GM21723 (cell line): ENCODE measurements at regions not wholly inside any gene's neighbourhood (a gene's known extent, or its start where the extent isn't known, plus 50 kb on each side); places are given as distances from the start of the nearest gene placed in this dataset.

Source experiments
- ATAC-seq: cut with Tn5 transposase; IDR thresholded peaks from one replicate; pipeline ENCODE4 v1.9.1; 2021; ENCODE audit warnings: mild to moderate bottlenecking, moderate library complexity; ENCODE audit not compliant: unreplicated experiment

DNA sequence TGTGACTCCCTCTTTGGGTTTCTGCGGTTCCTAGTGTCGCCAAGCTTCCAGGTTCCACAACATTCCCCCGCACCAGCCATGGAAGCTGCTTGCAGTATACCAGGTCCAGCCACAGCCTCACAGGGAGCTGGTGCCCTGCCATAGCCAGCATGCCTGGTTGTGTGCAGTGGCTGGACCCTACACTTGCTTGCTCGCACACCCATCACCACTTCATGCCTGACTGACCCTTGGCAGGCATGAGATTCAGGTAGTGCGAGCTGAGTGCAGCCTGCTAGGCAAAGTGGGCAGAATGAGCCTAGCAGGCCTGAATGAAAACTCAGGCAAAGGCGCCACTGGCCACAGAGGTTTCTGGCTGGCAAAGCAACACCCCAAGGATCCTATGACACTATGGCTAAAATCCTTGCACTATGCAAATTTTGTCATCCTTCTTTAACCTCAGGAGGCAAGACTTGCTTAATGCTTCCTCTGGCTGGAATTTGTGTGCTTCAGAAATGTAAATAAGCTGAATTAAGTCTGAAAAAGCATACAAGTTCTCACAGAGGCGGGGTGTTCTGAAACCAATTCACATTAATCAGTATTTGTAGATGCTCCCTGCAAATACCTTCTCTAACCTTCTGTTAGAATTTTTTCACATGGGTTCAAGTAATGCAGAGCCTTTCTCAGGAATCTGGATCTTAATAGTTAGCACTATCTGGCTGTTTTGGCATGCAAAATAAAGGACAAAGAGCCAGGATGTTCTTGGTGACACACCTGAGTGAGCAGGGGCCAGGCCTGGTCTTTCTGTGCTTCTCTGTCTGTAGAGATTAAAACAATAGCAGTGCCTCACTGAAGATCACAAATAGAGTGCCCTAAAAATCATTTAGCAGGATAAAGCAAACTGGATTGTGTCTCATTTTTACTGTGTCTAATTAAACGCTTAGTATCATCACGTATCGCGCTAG is 256.9 kb downstream of the GPATCH2 start:
- ATAC-seq: no peak

DNA sequence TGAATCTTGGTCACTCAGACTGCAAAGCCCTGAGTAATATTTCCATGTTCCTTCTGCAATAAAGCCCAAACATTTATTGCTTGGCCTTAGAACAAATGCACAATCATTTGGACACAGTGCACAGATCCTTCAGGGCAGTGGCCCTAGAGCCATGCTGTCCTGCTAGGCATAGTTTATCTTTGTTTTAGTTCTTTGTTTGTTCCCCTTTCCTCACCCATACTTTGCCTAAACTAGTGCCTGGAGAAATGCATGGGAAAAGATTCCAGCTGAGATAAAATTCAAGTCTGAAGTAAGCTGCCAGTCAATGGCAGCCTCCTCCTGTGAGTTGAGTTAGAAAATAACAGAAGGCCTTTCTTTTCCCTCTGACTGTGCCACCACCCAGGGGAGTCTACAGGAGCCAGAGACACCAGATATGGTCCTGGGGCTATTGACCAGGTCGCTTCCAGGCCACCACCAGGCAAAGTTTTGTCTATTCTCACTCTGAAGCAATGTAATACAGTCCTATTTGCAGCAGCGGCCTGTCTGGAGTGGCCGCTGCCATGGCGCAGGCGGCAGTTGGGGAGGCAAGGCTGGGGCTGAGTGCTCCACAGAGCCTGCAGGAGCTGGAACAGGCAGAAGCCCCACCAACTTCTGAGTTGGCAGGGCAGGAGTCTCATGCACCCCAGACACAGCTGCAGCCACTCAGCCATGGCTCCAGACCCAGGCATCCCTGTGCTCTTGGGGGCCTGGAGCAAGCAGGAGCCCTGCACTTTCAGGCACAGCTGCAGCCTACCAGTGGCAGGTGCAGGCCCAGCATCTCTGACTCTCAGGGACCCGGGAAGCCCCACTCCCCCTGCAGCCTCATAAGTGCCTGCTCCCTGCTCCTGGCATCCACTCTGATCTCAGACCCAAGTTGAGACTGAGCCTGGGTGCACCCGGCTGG is 258.6 kb downstream of the GPATCH2 start:
- no peak for ATAC-seq

DNA sequence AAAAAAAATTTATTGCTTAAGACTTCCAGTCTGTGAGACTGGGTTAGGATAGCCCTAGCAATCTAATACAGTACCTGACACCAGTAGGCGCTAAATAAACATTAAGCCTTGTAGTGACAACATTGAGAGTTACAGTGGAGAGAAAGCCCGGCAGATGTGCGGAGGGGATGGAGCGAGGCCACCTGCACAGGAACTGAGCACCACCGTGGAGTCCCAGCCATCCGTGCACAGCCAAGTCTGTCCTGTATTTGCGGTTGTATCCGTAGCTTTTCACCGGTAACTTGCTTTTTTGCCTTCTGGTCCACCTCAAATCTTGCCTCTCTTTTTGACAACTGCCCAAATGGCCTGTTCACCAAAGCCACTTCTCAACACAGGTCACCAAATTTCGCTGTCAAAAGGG is 260.1 kb downstream of the GPATCH2 start:
- ATAC-seq: no peak

DNA sequence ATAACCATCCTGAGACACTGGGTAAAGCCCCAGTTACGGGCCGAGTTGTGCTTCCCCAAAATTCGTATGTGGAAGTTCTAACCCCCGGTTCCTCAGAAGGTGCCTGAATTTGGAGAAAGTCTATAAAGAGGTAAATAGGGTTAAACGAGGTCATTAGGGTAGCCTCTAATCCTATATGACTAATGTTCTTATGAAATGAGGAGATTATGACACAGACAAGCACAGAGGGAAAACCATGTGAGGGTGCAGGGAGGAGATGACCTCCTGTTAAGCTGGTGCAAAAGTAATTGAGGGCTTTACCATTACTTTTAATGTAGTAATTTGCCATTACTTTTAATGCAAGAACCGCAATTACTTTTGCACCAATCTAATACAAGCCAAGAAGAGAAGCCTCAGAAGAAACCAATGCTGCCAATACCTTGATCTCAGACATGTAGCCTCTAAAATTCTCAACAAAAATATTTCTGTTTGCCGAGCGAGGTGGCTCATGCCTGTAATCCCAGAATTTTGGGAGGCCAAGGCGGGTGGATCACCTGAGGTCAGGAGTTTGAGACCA is 260.8 kb downstream of the GPATCH2 start:
- ATAC-seq: peak; percentile 3

DNA sequence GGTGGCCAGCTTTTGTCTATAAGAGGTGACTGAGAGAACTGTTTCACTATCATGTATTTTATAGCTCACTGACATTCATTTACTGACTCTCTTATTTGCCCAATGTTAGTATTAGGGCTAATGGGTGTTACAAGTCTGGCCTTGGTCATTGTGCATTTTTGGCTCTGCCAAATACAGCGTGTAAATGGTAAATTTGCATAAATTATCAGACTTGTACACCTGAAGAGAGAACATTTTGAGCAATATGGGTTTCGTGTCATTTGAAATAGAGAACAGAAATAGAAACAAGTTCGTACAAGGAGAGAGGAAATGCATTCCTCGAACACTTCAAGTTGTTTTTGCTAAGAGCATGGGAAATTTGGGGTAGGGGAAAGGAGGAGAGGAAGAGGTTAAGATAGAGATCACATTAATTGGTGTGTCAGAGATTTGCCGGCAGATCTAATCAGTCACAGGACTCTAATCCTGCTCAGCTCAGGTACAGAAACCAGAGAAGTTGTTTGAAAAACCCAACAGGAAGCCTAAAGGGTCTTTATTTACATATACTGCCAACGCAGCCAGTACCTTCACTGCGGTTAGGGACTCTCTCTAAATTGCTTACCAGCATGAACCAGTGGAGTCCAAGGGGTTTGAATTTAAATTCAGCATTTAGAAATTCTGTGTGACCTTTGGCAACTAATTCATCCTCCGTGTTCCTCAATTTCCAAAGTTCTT is 261.5 kb downstream of the GPATCH2 start:
- peak; percentile 93 for ATAC-seq

DNA sequence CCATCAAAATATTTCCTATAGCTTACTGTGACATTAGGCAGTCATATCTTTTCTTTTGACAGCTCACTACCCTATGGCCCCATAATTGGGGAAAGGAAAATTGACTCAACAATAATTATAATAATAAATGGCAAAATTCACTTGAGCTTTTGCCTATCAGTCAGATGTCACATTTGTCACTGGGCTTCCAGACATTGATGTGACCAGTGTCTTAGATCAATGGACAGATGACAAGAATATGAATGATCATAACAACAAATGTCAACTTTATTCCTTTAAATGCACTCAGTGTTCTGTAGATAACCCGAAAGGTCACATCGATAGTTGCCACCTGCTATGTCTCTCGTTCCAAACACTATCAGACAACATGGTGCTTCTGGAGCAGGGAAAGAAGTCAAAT is 266.7 kb downstream of the GPATCH2 start:
- no peak for ATAC-seq

DNA sequence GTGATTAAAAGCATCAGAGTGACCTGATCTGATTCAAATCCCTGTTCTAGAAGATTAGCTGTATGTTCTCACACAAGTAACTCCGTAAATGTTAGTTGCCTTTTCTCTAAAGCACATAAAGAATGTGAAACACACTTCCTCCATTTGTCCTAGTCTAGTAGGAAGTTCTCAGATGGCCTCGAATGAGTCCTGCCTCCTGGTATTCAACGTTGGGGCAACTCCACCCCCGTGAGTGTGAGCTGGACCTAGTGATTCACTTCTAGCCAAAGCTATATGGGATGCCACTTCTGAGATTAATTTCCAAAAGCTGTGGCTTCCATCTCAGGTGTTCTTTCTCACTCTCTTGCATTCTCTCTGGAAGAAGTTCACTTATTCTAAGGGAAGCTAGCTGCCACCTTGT is 267.6 kb downstream of the GPATCH2 start:
- ATAC-seq: no peak

DNA sequence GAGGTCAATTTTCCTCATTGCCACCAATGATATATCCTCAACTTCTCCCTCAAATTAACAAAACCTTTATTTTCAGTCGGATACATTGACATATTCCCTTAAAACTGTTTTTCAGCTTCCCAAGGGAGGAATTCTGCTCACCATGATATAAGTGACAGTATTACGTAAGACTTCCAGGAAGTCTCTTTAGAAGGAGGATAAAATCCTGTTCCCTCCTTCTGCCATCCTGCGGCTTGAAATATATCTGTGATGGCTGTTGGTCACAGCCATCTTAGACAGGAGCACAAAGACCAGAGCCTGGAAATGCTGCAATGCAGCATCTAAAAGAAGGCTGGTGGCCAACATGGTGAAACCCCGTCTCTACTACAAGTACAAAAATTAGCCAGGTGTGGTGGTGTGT is 270.4 kb downstream of the GPATCH2 start:
- no peak for ATAC-seq

DNA sequence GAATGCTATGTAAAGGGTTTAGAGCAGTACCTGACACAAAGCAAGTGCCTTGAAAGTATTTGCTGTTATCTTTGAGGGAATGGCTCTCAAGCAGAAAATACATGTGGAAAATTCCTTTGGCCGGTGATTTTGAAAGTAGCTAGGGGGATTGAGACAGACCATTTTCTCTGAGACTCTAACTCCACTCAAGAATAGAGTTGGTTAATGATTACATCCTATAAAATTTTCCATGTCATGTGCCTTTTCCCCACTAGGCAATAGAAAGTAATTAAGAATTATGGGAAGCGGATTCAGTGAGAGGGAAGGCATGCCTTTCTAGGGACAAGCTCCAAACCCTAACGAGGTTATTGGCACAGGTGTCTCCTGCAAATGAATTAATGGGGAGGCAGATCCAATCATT is 276.0 kb downstream of the GPATCH2 start:
- ATAC-seq: no peak

DNA sequence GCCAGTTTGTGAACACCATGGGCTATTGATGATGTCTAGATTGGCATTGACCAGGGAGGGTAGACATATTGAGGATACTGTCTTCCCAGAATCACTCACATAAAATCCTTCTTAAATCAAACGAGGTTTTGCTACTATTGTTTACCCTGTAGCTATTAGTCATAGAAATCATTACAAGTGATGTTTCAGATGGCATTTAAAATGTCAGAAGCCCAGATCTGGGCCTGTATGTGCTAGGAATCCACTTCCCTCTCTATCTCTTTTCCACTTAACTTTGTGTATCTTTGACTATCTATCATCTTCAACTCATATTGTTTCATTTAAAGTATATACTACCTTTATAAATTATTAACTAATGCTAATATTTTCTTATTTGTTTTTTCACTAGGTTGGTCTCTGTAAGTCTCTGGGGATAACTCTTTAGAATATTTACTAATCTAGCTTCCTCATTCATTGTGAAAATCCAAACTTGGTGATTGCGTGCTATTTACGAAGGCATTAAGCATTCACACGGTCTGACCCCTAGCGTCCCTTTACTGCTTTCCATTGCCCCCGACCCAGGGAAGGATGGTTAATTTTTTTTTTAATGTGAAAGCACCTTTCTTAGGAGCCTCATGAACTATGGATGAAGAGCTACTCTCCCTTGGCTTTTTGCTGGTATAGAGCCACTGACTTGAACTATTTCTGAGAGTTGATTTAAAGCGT is 281.8 kb downstream of the GPATCH2 start:
- ATAC-seq: no peak

DNA sequence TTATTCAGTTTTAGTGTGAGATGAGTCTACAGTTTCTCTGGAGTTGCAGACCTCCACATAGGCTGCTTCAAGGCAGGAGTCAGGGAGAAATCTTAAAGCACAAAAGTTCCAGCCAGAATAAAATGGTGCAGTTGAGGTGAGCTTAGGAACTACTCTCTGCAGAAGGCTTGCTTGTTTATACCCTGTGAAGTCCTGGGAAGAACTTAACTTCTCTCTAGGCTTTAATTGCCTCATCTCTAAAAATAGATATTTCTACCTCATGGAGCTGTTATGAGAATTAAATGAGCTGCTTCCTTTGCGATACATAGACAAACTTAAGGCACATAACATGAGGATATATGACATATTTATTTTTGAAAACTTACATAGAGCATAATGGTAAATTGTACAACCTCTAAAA is 286.2 kb downstream of the GPATCH2 start:
- no peak for ATAC-seq

DNA sequence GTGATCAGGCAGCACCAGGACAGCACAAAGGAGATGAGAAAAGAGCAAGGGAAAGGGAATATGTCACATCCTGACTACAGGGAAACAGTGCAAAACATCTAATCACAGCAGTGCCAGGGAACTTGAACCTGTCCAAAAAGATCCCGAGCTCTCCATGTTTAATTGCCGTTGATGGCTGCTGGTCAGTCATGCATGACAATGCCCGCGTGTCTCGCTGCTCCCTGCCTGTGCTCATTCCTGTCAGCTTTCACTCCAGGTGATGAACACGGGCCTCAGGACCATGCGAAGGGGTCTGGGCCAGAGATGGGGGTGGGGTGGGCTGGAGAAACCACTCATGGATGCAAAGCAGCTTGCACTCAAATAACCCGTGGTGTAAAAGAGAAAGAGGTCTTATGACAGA is 287.0 kb downstream of the GPATCH2 start:
- ATAC-seq: no peak

DNA sequence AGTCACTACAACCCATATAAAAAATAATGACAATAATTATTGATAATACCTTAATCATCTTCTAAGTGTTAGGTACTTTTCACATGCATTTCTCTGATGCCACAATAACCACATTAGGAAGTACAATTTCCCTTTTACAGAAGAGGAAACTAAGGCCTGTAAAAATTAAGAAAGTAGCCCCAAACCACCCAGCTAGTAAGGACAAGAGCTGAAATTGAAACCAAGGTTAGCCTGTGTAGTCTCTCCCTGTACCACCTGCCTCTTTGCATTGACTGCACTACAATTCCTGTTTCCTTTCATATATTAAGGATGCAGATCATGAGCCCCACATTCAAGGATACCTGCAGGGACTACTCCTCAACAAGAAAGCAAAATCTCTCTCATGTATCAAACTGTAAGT is 288.8 kb downstream of the GPATCH2 start:
- no peak for ATAC-seq

DNA sequence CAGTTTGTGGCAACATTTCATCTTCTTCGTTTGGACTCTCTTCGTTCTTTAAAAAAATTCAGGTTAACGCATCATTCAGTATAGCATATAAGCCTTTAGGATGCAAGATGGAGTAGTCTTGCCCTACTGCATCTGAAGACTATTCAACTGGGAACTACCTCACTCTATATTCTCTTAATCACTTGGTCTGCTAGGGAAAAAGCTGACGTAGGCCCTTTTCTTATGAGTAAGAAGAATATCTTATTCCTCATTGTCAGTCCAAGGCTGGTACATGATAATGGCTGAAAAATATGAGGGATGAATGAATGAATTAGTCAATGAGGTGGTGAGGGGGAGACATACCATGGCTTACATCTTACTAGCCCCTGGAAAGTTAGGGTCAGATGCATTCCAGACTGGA is 294.2 kb downstream of the GPATCH2 start:
- no peak for ATAC-seq

DNA sequence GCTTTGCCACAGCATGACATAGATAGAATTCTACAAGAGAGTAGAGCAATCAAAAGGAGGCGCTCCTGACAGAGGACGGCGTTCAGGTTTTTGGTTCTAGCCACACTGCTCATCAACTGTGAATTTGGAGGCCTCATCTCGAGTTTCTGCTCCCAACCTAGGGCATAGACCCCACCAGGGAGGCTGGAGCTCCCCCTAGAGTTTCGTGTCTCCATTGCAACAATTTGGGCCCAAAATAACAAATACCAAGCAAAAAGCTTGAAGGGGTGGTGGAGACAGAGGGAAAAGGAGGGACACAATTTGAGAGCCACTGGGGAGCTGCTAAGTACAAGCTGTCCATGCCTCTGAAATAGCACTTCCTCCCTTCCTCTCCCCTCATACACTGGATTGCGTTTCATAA is 297.0 kb downstream of the GPATCH2 start:
- ATAC-seq: peak; percentile 95

DNA sequence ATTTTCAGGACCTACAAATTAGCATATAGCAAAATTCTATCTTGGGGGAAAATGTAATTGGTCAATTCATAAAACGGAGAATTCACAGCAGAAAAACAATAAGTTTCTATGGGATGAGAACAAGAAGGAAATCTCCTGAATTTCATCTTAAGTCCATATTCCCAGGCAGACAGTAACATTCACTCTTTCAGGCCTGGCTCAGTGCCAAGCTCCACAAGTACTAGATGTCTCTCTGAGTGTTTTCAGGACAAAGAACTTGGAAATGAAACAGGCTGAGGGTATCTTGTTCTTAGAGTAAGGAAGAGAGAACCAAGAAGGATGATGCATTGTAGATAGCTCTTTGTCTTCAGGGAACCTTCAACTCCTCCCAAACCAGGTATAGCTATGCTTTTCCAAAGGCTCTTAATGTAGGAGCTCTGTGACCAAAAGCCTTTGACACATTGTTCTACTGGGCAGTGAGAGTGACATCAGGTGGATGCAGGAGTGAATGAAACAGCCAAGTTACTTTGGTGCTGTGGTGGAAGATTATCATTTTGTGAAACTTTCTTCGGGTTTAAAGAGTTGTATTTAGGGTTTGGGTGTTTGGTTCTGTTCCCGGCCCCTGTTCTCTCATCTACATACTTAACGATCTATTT is 298.3 kb downstream of the GPATCH2 start:
- ATAC-seq: no peak

DNA sequence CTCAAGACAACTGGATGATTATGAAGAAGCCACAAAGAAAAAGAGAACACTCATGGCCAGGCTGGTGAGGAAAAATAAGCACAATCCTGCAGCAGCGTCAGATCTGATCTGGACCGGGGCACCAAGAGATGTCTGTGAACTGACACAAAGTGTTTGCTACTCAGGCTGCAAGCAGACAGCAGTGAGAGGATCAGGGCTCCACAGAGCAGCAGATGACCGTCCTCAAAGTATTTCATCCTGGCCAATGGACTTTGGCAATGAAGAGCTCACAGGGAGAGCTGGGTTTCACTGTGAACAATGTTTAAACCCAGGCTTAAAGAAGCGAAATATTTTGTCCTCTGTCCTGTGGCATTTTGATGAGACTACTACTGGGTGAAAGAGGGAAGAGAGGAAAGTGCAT is 299.2 kb downstream of the GPATCH2 start:
- no peak for ATAC-seq

DNA sequence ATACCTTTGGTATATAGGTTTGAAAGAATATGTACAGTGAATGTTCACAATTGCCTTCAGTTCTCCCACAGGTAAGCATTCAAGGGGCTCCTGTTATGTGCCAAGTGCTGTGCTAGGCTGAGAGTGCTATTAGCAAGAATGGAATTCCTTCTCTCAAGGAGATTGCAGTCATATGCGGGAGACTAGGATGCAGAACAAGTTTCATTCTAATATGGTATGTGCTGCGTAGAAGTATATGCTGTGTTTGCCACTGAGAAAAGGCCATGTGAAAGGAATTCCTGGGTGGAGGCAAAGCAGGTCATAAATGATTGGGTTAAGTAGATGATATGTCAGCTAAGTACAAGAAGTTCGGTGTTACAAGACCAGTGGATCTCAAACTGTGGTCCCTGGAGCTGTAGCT is 303.0 kb downstream of the GPATCH2 start:
- ATAC-seq: no peak

DNA sequence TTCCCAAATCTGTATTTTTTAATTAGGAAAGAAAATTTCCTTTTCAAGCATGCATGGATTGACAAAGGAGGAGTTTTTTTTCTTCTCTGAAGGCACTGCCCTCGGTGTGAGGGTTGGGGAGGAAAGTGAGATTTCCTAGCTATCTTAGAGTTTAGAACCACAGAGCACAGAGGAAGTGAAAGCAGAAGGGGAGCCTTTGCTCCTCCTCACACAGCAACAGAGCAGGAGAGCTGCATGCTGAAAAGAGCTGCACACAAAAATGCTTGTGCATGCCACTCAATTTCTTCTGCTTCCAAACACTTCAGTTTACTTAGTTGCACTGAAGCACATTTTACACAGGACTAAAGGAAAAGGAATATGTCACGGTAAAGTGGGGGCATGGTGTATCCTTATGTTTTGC is 308.1 kb downstream of the GPATCH2 start:
- ATAC-seq: peak; percentile 100

DNA sequence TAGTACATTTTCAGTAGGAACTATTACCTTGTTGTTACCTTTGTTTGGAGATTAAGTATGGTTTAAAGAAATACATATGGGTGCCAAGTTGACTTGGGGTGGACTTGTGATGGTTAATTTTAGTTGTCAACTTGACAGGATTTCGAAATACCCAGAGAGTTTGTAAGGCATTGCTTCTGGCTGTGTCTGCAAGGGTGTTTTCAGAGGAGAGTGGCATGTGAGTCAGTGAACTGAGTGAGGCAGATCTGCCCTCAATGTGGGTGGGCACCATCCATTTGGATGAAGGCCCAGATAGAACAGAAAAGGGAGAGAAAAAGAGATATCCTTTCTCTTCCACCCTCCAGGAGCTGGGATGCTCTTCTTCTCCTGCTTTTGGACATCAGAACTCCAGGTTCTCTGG is 315.5 kb downstream of the GPATCH2 start:
- ATAC-seq: no peak
